ENCODE measurements at regions not wholly inside any gene's neighbourhood (a gene's known extent, or its start where the extent isn't known, plus 50 kb on each side); places are given as distances from the start of the nearest gene placed in this dataset.
"Not testable (repeated sequence)": the region's sequence is repeated elsewhere in the genome, so short reads cannot be mapped to it uniquely, and the experiment has no call there.

DNA sequence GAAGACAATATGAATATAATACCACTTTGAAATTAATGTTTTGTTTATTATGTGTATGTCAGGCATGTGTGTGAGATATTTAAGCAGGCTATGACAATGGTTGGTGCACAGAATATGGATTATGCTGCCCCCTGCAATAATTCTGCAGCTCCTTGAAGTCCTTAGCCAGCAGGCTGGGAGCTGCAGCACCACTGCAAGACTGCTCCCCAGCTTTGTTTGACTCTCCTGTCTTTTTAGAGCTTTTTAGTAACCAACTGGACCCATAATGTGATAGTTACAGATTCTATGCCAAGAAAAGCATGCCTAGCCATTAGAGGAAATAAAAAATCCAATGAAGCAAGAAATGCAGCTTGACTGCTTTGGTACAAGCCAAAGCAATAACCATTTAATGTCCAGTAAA is 535.1 kb downstream of the TMEM135 start:
- no peak for DNase-seq (ENCODE audit: low read depth in 2 of 3, low spot score in 1 of 3)

DNA sequence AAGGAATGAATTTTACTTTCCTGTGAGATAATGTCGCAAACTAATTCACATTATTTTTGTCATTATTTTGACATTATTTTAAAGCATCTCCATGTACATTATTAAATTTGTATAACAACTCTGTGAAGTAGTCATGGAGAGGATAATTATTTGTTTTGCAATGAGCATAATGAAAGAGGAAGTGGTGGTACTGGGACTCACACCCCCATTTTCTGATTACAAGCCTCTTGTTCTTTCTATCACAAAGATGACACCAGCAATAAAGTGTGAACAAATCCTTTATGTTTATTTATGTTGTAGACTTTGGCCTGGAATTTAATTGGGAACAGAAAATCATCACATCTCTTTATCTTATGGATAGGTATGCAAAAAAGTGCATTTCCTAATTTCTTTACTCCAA is 522.6 kb downstream of the TMEM135 start:
- DNase-seq (ENCODE audit: low read depth in 2 of 3, low spot score in 1 of 3): no peak

DNA sequence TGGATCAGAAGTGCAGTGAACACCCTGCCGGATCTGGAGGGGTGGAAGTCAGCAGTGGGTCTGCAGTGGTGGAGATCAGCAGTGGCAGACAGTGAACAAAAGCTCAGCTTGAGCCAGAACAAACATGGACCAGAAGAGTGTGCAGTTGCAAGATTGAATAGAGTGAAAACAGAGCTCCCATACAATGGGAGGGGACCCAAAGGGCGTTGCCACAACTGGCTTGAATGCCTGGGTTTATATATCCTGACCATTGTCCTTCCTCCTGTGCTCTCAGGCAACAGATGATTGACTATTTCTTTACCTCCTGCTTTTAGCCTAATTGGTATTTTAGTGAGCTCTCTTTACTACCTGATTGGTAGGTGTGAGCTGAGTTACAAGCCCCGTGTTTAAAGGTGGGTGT is 522.1 kb downstream of the TMEM135 start:
- DNase-seq (ENCODE audit: low read depth in 2 of 3, low spot score in 1 of 3): not testable (repeated sequence)

DNA sequence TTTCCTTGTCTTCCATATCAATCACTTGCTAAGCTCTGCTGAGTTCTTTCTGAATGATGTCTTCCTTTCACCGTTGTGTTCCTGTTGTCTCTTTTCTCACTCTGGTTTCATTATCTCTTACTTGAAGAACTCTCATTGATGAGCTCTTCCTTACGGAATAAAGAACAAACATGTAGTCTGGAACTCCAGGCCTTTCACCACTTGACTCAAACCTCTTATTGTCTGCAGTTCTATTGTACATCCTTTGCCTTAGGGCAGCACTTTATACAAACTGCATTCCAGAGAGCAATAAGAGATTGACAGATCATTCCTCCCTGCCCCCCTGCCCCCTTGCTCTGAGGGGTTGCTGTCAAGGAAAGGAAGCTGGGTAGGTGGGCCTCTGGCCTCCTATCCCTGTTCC is 517.4 kb downstream of the TMEM135 start:
- no peak for DNase-seq (ENCODE audit: low read depth in 2 of 3, low spot score in 1 of 3)

DNA sequence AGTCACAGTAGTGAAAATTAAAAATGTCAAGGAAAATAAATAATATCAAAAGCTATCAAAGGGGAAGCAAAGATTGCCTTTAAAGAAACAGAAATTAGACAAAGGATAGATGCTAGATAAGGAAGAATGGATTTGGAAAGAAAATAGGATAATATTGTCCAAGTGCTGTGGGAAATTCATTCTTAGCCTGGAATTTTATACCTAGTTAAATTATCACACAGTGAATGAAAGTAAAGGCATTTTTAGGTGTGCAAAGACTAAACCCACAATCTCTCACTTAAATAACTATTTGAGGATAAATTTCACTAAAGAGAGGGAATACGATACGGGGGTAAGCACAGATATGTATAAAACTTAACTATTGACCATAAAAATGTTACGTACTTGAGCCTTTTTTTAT is 511.1 kb downstream of the TMEM135 start:
- DNase-seq (ENCODE audit: low read depth in 2 of 3, low spot score in 1 of 3): no peak

DNA sequence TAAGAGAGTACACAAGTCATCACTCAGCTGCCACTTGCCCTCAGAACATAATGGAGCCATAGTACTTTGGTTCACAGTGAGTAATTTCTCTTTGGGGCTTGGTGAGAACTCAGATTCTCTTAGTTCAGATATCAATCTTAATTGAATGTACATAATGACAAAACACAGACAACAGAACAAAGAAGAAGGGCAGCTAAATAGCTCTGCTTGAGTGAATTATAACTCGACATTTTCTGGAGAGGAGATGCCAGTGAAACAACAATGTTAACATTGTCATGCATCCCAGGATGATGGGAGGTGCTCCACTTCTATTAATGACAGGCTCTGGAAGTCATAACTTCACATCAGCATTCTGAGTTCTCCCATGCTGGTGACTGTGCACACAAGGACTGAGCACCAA is 508.1 kb downstream of the TMEM135 start:
- DNase-seq (ENCODE audit: low read depth in 2 of 3, low spot score in 1 of 3): no peak

DNA sequence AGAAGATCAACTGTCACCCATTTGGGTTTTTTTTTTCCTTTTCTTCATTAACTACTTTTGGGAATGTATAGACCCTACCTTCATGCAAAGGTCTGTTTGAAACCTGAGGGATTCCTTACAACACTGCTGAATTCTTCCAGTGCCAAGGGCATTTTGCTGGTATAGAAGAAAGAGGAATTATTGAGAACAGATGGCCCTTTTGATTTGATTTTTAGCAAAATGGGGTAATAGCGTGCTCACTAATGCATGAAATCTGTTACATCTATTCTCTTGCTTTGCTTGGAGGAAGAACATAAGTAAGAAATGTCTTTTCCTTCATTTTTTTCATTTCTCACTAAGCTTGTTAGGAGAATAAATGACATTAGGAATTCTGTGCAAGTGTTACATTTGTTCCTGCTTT is 501.9 kb downstream of the TMEM135 start:
- no peak for DNase-seq (ENCODE audit: low read depth in 2 of 3, low spot score in 1 of 3)

DNA sequence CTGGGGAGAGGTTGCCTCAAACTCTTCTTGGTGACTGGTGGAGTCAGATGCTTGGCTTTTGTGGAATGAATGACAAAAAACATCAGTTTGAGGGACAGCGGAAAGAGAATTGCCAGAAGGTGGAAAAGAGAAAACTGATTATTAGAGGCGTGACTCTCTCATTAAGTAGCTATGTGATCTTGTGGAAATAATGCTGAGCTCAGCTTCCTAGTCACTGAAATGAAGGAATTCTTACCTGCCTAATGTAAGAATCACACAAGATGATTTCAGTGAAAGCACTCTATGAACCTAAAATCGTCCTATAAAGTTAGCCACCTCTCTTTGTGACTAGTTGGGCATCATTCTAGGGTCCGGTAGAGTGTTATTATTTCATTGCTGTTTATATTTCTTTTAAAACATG is 498.8 kb downstream of the TMEM135 start:
- DNase-seq (ENCODE audit: low read depth in 2 of 3, low spot score in 1 of 3): no peak

DNA sequence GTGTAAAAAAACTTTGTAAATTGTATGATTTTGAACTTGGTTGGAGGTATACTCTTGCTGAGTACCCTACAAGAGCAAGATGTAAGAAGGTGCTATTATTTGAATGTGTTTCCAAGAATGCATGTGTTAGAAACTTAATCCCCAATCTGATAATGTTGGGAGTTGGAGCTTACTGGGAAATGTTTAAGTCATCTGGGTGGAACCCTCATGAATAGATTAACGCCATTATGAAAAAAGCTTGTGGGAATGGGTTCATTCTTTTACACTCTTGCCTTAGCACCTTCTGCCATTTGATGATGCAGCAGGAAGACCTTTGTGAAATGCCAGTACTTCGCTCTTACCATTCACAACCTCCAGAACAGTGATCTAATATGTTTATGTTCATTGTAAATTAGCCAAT is 498.3 kb downstream of the TMEM135 start:
- DNase-seq (ENCODE audit: low read depth in 2 of 3, low spot score in 1 of 3): no peak

DNA sequence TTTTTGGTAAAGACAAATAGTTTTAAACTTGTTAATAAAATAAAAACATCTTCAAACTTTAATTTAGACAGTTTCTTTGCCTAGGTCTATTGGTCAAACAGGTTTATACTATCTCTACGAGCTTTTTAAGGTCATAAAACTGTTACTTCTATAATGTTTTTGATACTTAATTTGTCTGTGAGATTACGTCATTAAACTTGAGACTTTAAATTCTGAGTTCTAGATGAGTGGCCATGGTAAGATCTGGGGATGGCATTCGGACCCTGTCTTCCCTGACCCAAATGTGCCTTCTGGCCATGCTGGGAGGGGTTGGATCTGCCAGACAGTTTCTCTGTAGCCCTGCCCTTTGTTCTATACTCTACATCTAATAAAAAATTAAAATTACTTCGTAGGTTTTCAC is 497.8 kb downstream of the TMEM135 start:
- DNase-seq (ENCODE audit: low read depth in 2 of 3, low spot score in 1 of 3): no peak

DNA sequence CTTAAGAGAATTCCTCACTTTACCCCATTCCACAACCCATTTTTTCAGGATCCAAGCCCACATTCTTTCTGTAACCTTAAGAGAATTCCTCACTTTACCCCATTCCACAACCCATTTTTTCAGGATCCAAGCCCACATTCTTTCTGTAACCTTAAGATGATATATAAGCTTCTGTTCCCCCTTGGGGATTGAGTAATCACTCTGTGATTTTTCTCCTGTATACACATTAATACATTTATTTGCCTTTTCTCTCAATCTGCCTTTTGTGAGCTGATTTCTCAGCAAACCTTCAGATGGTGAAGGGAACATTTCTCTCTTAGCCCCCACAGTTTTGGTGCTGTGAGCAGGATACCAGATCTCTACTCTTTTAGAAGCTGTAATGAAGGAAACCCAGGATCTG is 494.1 kb downstream of the TMEM135 start:
- not testable (repeated sequence) for DNase-seq (ENCODE audit: low read depth in 2 of 3, low spot score in 1 of 3)

DNA sequence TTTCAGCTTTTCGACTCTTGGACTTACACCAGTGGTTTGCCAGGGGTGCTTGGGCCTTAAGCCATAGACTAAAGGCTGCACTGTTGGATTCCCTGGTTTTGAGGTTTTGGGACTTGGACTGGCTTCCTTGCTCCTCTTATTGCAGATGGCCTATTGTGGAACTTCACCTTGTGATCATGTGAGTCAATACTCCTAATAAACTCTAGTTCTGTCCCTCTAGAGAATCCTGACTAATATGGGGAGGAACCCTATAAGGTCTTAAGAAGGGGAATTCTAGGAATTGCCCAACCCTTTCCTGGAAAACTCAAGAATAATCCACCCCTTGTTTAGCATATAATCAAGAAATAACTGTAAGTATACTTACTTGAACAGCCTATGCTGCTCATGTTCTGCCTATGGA is 491.8 kb downstream of the TMEM135 start:
- DNase-seq (ENCODE audit: low read depth in 2 of 3, low spot score in 1 of 3): no peak

DNA sequence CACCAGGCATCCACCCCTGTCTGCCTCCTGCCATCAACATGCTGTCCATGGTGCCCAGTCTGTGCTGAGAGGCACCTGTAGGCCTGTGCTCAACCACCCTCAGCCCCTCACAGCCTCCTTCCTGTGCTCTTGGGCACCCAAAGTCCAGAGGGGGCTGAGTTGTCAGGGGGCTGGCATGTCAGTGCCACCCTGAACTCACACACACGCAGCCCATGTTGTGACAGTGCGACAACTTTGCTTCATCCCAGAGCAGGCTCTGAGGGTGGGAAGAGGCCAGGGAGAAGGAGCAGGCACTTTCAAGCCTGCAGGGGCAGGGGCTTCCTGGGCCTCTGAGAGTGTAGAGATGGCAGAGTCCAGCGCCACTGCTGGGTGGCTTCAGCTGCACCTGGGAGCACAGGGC is 491.0 kb downstream of the TMEM135 start:
- no peak for DNase-seq (ENCODE audit: low read depth in 2 of 3, low spot score in 1 of 3)

DNA sequence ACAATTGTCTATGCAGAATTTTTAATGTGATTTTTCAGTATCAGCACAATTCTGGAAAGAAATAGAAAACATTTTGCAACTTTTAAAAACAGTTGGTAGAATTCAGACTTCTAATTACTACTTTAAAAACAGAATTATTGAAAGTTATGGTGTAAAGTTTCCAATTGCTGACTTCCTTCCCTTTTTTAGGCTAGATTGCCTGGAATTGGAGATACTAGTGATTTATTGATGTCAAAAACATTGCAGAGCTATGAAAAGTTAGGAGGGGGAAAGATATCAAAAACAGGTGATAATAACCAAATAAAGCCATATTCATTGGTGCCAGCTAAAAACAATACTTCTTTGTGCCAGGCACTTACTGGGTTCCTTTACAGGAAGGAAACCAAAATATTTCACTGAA is 485.5 kb downstream of the TMEM135 start:
- DNase-seq (ENCODE audit: low read depth in 2 of 3, low spot score in 1 of 3): no peak

DNA sequence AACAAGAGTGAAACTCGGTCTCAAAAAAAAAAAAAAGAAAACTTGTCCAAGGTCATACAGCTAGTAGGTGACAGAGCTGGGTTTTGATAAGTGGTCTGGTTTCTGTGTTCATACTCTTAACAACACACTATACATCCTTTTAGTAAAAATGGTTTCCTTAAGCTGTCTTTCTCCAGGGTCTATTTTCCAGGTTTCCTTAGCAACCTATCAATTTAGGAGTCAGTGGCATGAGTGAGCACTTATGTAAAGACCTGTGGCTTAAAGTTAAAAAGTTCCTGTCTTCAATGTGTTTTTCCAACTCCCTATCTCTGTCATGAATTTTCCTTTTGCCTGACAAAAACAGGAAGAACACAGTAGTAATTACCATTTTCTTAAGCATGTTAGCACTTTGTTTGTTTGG is 480.5 kb downstream of the TMEM135 start:
- no peak for DNase-seq (ENCODE audit: low read depth in 2 of 3, low spot score in 1 of 3)

DNA sequence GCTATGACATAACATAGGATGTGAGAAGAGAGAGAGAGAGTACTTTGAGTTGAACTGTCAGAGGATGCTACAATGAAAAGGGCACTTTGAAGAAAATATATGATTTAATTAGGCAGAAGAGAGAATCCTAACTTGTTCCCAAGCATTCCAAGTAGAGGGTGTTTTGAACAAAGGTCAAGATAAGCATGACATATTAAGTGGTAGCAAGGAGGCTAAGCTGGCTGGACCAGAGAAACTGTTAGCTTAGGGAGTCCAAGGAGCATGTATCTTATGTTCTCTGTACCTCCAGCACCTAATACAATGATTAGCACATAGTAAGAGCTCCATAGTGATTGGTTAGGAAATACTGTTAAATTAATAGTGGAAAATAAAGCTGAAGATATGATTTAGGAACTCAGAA is 479.6 kb downstream of the TMEM135 start:
- DNase-seq (ENCODE audit: low read depth in 2 of 3, low spot score in 1 of 3): no peak

DNA sequence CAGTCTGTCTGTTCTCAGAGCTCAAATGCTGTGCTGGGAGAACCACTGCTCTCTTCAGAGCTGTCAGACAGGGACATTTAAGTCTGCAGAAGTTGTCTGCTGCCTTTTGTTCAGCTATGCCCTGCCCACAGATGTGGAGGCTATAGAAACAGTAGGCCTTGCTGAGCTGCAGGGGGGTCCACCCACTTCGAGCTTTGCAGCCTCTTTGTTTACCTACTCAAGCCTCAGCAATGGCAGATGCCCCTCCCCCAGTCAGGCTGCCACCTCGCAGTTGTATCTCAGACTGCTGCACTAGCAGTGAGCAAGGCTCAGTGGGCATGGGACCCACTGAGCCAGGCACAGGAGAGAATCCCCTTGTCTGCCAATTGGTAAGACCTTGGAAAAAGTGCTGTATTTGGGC is 470.0 kb downstream of the TMEM135 start:
- DNase-seq (ENCODE audit: low read depth in 2 of 3, low spot score in 1 of 3): not testable (repeated sequence)

DNA sequence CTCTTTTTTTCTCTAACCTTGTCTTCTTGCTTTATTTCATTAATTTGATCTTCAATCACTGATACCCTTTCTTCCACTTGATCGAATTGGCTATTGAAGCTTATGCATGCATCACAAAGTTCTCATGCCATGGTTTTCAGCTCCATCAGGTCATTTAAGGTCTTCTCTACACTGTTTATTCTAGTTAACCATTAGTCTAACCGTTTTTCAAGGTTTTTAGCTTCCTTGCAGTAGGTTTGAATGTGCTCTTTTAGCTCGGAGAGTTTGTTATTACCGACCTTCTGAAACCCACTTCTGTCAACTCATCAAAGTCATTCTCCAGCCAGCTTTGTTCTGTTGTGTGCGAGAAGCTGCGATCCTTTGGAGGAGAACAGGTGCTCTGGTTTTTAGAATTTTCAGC is 469.2 kb downstream of the TMEM135 start:
- not testable (repeated sequence) for DNase-seq (ENCODE audit: low read depth in 2 of 3, low spot score in 1 of 3)

DNA sequence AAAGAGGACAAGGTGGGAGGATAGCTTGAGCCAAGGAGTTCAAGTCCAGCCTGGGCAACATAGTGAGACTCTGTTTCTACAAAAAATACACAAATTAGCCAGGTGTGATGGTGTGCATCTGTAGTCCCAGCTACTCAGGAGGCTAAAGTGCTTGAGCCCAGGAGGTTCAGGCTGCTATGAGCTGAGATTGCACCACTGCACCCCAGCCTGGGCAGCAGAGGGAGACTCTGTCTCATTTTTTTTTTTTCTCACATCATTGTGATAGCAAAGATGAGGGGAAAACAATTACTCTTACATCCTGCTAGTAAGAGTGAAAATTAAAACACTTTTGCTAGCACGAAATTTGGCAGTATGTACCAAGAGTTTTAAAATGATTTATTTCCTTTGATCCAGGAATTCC is 463.7 kb downstream of the TMEM135 start:
- no peak for DNase-seq (ENCODE audit: low read depth in 2 of 3, low spot score in 1 of 3)

DNA sequence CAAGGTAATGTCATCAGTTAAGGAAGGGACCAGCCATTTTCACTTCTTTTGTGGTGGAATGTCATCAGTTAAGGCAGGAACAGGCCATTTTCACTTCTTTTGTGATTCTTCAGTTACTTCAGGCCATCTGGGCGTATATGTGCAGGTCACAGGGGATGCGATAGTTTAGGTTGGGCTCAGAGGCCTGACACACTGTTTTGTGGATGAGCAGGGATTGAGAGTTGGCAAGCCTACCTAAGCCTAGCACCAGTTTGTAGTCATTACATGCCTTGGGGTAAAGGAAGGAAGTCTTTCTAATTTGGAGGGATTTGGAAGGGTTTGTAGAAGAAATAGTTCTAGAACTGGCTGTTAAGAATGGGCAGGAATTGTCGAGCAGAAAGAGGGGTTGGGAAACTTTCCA is 457.2 kb downstream of the TMEM135 start:
- DNase-seq (ENCODE audit: low read depth in 2 of 3, low spot score in 1 of 3): not testable (repeated sequence)

DNA sequence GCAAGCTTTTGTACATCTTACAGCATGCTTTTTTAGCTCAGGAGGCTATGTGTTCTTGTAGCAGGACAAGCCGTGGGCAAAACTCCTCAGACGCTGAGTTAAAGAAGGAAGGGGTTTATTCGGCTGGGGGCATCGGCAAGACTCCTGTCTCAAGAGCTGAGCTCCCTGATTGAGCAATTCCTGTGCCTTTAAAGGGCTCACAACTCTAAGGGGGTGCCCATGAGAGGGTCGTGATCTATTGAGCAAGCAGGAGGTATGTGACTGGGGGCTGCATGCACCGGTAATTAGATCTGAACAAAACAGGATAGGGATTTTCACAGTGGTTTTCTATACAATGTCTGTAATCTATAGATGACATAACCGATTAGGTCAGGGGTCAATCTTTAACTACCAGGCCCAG is 456.3 kb downstream of the TMEM135 start:
- not testable (repeated sequence) for DNase-seq (ENCODE audit: low read depth in 2 of 3, low spot score in 1 of 3)

DNA sequence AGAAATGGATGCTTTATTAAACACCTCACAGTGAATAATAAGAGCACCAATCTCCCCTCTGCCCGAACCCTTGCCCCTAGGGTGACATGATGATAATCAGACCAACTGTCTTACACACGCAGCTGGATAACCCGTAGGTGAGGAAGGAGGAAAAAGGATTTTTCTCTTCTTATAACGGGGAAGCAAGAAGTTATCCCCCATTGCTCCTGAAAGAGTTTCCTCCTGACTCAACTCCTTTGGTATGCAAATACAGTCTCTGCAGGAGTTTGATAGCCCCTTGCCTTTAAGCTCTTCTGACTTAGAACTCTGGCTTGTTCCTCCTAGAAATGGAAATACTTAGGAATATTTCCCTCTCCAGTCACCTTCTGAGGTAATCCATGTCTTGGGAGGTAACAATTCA is 455.8 kb downstream of the TMEM135 start:
- DNase-seq (ENCODE audit: low read depth in 2 of 3, low spot score in 1 of 3): no peak

DNA sequence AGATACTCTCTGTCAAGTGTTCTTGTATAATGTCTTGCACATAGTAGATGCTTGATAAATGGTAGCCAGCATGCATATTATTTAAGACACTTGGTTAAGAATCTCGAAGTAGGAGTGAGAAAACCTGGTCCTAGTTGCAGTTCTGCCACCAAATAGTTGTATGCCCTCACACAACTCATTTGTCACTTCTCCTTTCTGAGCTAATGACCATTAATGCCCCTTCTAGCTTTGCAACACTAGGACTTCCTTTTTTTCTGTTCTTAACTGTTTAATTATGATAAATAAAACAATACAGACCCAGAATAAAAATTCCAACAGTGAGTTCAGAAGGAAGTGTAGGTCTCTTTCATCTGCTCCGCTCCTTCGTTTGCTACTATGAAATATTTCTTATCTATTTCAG is 453.6 kb downstream of the TMEM135 start:
- DNase-seq (ENCODE audit: low read depth in 2 of 3, low spot score in 1 of 3): no peak

DNA sequence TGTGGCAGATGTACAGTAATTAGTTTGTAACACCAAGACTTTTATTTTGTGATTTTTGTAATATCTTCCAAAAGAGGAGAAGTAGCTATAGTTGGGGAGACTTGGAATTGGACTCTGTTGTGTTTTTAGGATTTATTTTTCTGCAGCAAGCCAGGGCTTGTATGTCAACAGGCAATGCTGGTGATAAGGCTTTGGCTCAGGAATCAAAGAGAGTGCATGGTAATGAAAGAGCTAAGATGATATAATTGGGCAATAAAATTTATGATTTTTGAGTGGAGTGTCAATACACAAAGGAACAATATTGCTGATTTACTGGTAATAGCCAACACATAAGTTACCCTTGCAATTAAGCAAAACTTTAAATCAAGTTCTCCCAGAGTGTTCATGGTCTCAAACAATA is 452.9 kb downstream of the TMEM135 start:
- no peak for DNase-seq (ENCODE audit: low read depth in 2 of 3, low spot score in 1 of 3)

Data from stimulated activated CD4-positive, alpha-beta T cell treated with anti-CD3 and anti-CD28 coated beads, Interleukin-12 subunit alpha, Interleukin-12 subunit beta, amount 100 ng/mL, for 48 hours (primary cell).